Epithelial cell of esophagus (primary cell): ENCODE measurements at regions not wholly inside any gene's neighbourhood (a gene's known extent, or its start where the extent isn't known, plus 50 kb on each side); places are given as distances from the start of the nearest gene placed in this dataset.

Experiments used
- DNase-seq: peaks from one replicate; pipeline ENCODE4 v3.0.0; 2010; ENCODE audit warnings: low read depth
- H3K4me3 ChIP-seq: 2 replicates; pipeline ENCODE4 v1.5.1; 2011; ENCODE audit warnings: mild to moderate bottlenecking, low read length, control low read depth
- TF ChIP-seq, protein P1 (sequence below): IDR thresholded peaks from 2 replicates; pipeline ENCODE4 v1.5.1; 2011; ENCODE audit warnings: low read depth, mild to moderate bottlenecking, low read length, control low read depth, inconsistent platforms; ENCODE audit not compliant: insufficient read depth; ENCODE audit errors: missing control alignments

DNA sequence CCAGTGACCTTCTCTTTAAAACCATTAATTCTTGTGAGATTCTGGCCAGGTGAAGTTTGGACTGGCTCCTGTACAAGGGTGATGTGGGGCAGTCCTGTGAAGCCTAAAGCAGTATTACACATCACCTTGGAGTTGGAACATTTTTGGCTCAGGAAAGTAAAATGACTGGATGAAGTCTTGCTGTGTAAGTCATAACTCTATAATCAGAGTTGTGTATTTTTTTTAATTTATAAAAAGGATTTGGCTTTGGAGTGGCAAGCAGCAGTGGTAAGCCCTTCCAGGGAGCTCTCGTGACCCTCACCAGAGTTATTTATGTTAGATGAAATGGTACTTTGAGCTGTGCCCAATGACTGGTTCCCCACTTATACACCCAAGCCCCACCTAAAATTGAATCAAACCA, 331.2 kb upstream of the DCBLD2 start:
- TF ChIP-seq, protein P1, sequence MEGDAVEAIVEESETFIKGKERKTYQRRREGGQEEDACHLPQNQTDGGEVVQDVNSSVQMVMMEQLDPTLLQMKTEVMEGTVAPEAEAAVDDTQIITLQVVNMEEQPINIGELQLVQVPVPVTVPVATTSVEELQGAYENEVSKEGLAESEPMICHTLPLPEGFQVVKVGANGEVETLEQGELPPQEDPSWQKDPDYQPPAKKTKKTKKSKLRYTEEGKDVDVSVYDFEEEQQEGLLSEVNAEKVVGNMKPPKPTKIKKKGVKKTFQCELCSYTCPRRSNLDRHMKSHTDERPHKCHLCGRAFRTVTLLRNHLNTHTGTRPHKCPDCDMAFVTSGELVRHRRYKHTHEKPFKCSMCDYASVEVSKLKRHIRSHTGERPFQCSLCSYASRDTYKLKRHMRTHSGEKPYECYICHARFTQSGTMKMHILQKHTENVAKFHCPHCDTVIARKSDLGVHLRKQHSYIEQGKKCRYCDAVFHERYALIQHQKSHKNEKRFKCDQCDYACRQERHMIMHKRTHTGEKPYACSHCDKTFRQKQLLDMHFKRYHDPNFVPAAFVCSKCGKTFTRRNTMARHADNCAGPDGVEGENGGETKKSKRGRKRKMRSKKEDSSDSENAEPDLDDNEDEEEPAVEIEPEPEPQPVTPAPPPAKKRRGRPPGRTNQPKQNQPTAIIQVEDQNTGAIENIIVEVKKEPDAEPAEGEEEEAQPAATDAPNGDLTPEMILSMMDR, result no peak
- no peak overlapping the region for H3K4me3 ChIP-seq
- no peak for DNase-seq

DNA sequence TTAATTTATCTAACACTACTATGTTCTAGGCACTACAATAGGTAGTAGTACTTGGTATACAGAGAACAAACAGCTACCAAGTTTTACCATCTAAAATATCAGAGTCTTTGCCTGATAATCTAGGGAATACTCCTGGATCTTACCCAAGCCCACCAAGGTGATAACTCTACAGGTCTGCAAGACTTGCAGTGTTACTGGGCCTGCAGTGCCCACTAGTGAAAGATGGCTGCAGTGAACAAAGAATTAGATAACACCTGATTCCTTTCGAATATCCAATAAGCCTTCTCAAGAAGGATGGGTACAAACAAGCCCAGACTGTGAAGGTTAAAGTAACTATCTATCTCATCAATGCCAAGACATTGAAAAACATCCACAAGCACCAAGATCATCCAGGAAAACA, 317.0 kb upstream of the DCBLD2 start:
- no peak overlapping the region for H3K4me3 ChIP-seq
- TF ChIP-seq, protein P1, result no peak
- no peak for DNase-seq

DNA sequence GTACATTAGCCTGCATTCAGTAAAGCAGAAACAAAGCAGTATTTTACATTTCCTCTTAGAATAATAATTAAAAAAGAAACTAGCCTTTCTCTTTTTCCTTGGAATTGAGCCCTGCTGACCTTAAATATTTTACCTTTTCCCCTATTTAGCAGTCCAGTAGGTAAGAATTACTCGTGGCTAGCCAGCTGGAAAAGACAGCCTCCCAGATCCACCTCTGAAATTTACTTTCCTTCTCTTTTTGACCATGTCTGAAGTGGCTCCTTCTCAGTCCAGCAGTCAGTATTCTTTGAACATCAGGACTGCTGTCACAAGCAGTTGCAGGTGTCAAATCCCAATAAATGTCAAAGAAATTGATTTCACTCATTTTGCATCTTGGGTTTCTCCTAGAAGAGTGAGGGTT, 311.5 kb upstream of the DCBLD2 start:
- TF ChIP-seq, protein P1, result no peak
- no peak overlapping the region for H3K4me3 ChIP-seq
- no peak for DNase-seq

DNA sequence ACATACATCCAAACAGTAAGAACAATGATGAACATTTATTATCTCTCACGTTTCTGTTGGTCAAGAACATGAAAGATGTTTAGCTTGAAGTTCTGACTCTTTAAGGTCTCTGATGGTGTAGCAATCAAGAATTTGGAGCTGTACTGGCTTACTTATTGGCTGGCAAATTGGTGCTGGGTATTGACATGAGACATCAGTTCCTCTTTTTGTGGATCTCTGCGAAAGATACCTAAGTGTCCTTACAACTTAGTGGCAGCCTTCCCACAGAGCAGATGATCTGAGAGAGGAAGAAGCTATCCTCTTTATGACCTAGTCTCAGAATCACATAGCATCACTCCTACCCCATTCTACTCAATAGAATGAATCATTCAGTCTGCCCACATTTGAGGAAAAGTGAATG, 309.8 kb upstream of the DCBLD2 start:
- no peak for DNase-seq
- TF ChIP-seq, protein P1, result no peak
- no peak overlapping the region for H3K4me3 ChIP-seq

DNA sequence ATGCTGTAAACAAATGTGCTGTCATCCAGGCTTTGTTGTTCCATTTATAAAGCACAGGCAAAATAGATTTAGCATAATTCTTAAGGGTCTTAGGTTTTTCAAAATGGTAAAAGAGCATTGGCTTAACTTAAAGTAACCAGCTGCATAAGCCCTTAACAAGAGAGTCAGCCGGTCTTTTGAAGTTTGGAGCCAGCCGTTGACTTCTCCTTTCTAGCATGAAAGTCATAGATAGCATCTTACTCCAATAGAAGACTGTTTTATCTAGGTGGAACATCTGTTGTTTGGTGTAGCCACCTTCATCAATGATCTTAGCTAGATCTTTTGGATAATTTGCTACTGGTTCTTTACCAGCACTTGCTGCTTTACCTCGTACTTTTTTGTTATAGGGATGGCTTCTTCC, 297.5 kb upstream of the DCBLD2 start:
- TF ChIP-seq, protein P1, result no peak
- H3K4me3 ChIP-seq, result no peak overlapping the region
- no peak for DNase-seq

DNA sequence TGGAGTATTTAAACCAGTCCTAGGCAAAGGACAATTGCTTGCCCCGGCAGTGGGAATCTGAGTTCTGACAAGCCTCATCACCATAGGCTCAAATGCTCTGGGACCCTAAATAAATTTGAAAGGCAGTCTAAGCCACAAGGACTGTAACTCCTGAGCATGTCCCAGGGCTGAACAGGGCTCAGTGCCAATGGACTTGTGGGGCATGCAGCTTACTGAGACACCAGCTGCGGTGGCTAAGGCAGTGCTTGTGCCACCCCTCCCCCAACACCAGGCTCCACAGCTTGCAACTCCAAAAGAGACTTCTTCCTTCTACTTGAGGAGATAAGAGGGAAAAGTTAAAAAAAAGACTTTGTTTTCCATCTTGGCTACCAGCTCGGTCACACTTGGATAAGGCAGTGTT, 289.7 kb upstream of the DCBLD2 start:
- DNase-seq, result no peak
- TF ChIP-seq, protein P1, result no peak
- H3K4me3 ChIP-seq, result no peak overlapping the region

DNA sequence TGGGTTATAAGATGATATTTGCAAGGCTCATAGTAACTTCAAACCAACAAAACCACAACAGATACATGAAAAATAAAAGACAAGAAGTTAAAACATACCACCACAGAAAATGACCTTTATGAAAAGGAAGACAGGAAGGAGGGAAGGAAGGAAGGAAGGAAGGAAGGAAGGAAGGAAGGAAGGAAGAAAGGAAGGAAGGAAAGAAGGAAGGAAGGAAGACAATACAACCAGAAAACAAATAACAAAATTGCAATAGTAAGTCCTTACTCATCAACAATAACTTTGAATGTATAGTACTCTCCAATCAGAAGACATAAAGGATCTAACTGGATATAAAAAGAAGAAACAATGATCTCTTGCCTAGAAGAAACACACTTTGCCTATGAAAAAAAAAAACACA, 287.4 kb upstream of the DCBLD2 start:
- DNase-seq, result no peak
- no peak overlapping the region for H3K4me3 ChIP-seq
- TF ChIP-seq, protein P1, result no peak
